Stimulated activated CD4-positive, alpha-beta T cell treated with anti-CD3 and anti-CD28 coated beads, TNF-alpha, amount 100 ng/mL, for 48 hours (primary cell): ENCODE measurements at regions not wholly inside any gene's neighbourhood (a gene's known extent, or its start where the extent isn't known, plus 50 kb on each side); places are given as distances from the start of the nearest gene placed in this dataset.
"Not testable (repeated sequence)": the region's sequence is repeated elsewhere in the genome, so short reads cannot be mapped to it uniquely, and the experiment has no call there.

Experiments
- DNase-seq, 3 donors: peaks; one replicate each; pipeline ENCODE4 v3.0.0-alpha.2; 2020; ENCODE audit warnings: low read depth in 3 of 3

GRCh38 chr5:15384176-15384575 is 115.8 kb upstream of the FBXL7 start:
- DNase-seq = no peak

GRCh38 chr5:15383469-15383868 is 116.5 kb upstream of the FBXL7 start:
- no peak for DNase-seq

GRCh38 chr5:15383021-15383420 is 117.0 kb upstream of the FBXL7 start:
- no peak for DNase-seq

GRCh38 chr5:15377573-15378340 is 122.2 kb upstream of the FBXL7 start:
- no peak for DNase-seq

GRCh38 chr5:15376803-15377202 is 123.2 kb upstream of the FBXL7 start:
- no peak for DNase-seq

- DNase-seq = no peak
These were observed 123.9 kb upstream of the FBXL7 start for GRCh38 chr5:15376088-15376487.

GRCh38 chr5:15375559-15375958 is 124.4 kb upstream of the FBXL7 start:
- no peak for DNase-seq

- no peak for DNase-seq
These were observed 125.1 kb upstream of the FBXL7 start for GRCh38 chr5:15374886-15375285.

- no peak for DNase-seq
These were observed 126.8 kb upstream of the FBXL7 start for GRCh38 chr5:15373151-15373550.

GRCh38 chr5:15371184-15371583 is 128.8 kb upstream of the FBXL7 start:
- DNase-seq = no peak

GRCh38 chr5:15368835-15369234 is 131.1 kb upstream of the FBXL7 start:
- no peak for DNase-seq

GRCh38 chr5:15367489-15367888 is 132.5 kb upstream of the FBXL7 start:
- DNase-seq = no peak

- DNase-seq = no peak
These were observed 133.1 kb upstream of the FBXL7 start for GRCh38 chr5:15366676-15367391.

- DNase-seq = no peak
These were observed 134.9 kb upstream of the FBXL7 start for GRCh38 chr5:15365070-15365469.

GRCh38 chr5:15363601-15364000 is 136.4 kb upstream of the FBXL7 start:
- no peak for DNase-seq

GRCh38 chr5:15357092-15357453 is 142.9 kb upstream of the FBXL7 start:
- DNase-seq = not testable (repeated sequence)

GRCh38 chr5:15356308-15357091 is 143.5 kb upstream of the FBXL7 start:
- DNase-seq = not testable (repeated sequence)

GRCh38 chr5:15354021-15354420 is 146.0 kb upstream of the FBXL7 start:
- DNase-seq = no peak

- DNase-seq = no peak
These were observed 146.8 kb upstream of the FBXL7 start for GRCh38 chr5:15353086-15353645.

- DNase-seq = no peak
These were observed 149.4 kb upstream of the FBXL7 start for GRCh38 chr5:15350614-15351013.

GRCh38 chr5:15346738-15347137 is 153.2 kb upstream of the FBXL7 start:
- no peak for DNase-seq

GRCh38 chr5:15344954-15345353 is 155.0 kb upstream of the FBXL7 start:
- DNase-seq = no peak
